ENCODE measurements at regions not wholly inside any gene's neighbourhood (a gene's known extent, or its start where the extent isn't known, plus 50 kb on each side); places are given as distances from the start of the nearest gene placed in this dataset.

DNA sequence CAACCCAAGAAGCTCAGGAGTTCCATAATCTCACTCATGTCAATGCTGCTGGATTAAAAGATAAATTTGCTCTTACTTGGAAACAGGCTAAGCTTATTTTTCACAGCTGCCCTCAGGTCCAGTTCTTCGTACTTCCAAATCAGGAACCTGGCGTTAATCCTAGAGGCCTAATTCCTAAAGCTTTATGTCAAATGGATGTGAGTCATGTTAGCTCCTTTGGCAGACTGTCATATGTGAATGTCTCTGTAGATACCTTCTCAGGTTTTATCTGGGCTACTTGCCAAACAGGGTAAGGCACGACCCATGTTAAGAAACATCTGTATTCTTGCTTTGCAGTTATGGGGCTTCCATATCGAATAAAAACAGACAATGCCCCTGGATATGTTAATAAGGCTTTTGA is 504.6 kb downstream of the ALG10 start:
- DNase-seq, result no peak

DNA sequence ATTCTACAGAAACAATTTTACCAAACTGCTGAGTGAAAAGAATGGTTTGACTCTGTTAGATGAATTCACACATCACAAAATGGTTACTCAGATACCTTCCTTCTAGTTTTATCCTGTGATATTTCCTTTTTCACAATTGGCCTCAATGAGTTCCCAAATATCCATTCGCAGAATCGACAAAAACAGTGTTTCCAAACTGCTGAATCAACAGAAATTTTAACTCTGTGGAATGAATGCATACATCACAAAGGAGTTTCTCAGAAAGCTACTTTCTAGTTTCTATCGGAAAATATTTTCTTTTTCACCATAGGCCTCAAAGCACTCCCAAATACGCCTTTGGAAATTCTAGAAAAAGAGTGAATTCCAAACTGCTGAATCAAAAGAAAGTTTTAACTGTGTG is 525.0 kb downstream of the ALG10 start:
- no peak for DNase-seq

DNA sequence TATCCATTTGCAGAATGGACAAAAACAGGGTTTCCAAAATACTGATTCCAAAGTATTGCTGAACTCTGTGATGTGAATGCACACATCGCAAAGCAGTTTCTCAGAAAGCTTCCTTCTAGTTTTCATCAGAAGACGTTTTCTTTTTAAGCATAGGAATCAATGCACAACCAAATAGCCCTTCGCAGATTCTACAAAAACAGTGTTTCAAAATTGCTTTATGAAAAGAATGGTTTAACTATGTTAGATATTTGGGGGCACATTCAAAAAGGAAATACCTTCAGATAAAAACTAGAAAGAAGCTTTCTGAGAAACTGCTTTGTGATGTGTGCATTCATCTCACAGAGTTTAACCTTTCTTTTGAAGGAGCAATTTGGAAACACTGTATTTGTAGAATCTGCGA is 569.7 kb downstream of the ALG10 start:
- no peak for DNase-seq

DNA sequence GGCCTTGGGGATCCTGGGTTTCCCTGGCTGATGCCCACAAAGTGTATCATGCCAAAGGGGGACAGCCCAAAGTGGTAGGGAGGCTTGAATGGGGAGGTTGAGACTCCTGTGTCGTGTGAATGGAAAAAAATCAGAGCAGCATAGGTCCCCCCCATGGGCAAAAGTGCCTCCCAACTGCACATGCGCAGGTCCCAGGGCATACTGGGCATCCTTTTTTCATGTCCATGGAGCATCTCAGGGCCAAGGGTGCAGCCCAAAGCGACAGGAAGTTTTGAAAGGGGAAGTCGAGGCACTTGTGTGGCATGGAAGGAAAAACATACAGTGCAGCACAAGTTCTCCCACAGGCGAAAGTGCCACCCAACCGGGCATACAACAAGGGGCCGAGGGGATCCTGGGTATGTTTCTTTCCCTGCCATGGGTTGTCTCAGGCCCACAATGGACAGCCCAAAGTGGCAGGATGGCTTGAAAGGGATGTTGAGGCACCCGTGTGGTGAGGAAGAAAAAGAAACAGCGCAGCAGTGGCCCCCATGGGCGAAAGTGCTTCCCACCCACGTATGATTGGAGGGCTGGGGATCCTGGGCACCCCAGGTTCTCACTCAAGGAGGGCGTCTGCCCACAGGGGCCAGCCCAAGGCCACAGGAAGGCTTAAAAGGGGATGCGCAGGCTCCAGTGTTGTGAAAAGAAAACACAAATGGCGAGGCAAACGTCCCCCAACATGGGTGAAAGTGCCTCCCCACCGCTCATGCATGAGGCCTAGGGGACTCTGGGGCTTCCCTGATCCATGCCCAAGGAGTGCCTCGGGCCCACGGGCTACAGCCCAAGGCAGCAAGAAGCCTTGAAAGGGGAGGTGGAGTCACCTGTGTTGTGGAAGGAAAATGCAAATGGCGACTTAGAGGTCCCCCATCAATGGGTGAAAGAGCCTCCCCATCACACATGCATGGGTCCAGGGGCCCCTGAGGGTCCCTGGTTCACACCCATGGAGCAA is 573.7 kb downstream of the ALG10 start:
- DNase-seq, result no peak

DNA sequence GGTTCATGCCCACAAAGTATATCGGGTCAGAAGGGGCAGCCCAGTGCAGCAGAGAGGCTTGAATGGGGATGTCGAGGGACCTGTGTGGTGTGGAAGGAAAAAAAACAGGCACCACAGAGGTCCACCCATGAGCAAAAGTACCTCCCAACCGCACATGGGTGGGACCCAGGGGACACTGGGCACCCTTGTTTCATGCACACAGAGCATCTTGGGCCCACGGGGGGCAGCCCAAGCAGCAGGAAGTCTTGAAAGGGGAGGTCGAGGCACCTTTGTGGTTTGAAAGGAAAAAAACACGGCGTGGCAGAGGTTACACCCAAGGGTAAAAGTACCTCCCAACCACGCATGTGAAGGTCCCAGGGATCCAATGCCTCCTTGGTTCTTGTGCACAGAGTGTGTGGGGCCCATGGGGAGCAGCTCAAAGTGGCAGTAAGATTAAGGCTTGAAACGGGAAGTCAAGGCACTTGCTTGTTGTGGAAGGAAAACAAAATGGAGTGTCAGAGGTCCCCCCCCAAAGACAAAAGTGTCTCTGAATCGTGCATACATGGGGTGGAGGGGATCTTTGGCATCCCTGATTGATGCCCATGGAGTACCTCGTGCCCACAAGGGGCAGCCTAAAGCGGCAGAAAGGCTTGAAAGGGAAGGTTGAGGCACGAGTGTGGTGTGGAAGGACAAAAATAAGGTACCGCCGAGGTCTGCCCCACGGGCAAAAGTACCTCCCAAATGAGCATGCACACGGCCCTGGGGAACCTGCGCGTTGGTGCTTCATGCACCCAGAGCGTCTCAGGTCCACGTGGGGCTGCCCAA is 575.5 kb downstream of the ALG10 start:
- no peak for DNase-seq

DNA sequence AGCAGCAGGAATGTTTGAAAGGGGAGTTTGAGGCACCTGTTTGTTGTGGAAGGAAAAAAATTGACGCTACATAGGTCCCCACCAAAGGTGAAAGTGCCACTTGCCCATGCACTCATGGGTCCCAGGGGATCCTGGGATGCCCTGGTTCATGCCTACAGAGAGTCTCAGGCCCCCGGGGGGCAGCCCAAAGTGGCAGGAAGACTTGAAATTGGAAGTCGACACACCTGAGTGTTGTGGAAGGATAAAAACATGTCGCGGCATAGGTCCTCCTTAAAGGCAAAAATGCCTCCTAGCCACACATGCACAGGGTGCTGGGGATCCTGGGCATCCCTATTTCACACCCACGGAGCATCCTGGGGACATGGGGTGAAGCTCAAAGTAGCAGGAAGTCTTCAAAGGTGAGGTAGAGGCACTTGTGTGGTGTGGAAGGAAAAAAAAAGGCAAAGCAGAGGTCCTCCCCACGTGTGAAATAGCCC is 576.1 kb downstream of the ALG10 start:
- no peak for DNase-seq

DNA sequence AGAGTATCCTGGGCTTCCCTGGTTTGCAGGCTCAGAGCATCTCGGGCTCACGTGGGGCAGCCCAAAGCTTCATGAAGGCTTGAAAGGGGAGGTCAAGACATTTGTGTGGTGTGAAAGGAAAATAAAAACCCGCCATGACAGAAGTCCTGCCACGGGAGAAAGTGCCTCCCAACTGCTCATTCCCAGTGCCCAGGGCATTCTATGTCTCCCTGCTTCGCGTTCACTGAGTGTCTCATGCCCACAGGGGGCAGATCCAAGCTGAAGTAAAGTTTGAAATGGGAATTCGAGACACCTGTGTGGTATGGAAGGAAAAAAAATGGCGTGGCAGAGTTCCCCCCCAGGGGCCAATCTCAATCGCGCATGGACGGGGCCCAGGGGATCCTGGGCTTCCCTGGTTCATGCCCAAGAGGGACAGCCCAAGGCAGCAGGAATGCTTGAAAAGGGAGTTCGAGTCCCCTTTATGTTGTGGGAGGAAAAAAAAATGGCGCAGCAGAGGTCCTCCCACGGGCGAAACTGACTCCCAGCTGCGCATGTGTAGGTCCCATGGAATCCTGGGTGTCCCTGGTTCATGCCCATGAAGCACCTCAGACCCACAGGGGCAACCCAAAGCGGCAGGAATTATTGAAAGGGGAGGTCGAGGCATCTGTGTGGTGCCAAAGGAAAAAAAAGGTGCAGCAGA is 576.7 kb downstream of the ALG10 start:
- no peak for DNase-seq

DNA sequence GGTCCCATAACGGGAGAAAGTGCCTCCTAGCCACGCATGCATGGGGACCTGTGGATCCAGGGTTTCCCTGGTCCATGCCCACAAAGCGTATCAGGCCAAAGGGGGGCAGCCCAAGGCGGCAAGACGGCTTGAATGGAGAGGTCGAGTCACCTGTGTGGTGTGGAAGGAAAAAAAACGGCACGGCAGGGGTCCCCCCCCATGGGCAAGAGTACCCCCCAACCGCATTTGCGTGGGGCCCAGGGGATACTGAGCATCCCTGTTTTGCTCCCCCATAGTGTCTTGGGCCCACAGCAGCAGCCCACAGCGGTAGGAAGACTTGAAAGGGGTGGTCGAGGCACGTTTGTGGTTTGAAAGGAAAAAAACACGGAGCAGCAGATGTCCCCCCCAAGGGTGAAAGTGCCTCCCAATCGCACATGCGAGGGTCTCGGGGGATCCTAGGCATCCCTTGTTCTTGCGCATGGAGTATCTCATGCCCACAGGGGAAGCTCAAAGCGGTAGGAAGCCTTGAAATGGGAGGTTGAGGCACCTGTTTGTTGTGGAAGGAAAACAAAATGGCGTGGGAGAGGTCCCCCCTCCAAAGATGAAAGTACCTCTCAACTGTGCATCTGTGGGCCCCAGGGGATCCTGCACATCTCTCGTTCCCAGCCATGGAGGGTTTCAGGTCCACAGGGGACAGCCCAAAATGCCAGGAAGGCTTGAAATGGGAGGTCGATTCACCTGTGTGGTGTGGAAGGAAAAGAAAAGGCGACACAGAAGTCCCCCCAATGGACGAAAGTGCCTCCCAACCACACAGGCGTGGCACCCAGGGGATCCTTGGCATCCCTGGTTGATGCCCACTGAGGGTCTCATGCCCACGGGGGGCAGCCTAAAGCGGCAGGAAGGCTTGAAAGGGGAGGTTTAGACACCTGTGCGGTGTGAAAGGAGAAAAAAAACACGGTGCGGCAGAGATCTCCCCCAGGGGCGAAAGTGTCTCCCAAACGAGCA is 577.5 kb downstream of the ALG10 start:
- no peak for DNase-seq

DNA sequence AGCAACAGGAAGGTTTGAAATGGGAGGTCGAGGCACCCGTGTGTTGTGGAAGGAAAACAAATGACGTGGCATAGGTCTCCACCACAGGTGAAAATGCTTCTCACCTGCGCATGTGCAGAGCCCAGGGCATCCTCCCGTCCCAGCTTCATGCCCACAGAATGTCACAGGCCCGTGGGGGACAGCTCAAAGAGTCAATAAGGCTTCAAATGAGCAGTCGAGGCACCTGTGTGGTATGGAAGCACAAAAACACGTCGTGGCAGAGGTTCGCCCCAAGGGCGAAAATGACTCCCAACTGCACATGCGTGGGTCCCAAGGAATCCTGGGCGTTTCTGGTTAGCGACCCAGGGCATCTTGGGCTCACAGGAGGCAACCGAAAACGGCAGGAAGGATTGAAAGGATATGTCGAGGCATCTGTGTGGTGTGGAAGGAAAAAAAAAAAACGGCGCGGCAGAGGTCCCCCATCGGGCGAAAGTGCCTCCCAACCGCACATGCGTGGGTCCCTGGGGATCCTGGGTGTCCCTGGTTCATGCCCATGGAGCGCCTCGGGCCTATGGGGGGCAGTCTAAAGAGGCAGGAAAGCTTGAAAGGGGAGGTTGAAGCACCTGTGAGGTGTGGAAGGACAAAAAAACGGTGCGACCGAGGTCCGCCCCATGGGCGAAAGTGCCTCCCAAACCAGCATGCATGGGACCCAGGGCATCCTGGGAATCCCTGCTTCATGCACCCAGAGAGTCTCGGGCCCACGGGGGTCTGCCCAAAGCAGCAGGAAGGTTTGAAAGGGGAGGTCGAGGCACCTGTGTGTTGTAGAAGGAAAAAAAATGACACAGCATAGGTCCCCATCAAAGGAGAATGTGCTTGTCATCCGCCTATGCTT is 578.5 kb downstream of the ALG10 start:
- DNase-seq, result no peak

DNA sequence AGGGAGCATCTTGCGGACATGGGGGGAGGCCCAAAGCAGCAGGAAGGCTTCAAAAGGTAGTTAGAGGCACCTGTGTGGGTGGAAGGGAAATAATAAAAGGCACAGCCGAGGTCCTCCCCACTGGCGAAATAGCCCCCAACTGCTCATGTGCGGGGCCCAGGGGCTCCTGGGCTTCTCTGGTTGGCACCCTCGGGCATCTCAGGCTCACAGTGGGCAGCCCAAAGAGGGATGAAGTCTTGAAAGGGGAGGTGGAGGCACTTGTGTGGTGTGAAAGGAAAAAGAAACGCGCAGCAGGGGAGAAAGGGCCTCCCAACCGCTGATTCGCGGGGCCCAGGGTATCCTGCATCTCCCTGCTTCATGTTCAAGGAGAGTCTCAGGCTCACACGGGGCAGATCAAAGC is 579.4 kb downstream of the ALG10 start:
- no peak for DNase-seq

DNA sequence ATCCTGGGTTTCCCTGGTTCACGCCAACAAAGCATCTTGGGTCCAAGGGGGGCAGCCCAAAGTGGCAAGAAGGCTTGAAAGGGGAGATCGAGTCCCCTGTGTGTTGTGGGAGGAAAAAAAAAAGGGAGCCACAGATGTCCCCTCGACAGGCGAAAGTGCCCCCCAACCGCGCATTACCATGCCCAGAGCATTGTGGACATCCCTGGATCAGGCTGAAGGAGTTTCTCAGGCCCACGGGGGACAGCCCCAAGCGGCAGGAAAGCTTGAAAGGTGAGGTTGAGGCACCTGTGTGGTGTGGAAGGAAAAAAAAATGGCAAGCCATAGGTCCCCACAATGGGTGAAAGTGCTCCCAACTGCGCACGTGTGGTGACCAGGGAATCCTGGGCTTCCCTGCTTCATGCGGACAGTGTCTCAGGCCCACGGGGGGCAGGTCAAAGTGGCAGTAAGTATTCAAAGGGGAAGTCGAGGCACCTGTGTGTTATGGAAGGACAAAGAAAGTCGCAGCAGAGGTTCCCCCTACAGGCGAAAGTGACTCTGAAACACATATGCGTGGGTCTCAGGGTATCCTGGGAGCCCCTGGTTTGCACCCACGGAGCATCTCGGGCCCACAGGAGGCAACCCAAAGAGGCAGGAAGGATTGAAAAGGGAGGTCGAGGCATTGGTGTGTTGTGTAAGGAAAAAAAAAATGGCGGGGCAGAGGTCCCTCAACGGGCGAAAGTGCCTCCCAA is 580.1 kb downstream of the ALG10 start:
- no peak for DNase-seq

DNA sequence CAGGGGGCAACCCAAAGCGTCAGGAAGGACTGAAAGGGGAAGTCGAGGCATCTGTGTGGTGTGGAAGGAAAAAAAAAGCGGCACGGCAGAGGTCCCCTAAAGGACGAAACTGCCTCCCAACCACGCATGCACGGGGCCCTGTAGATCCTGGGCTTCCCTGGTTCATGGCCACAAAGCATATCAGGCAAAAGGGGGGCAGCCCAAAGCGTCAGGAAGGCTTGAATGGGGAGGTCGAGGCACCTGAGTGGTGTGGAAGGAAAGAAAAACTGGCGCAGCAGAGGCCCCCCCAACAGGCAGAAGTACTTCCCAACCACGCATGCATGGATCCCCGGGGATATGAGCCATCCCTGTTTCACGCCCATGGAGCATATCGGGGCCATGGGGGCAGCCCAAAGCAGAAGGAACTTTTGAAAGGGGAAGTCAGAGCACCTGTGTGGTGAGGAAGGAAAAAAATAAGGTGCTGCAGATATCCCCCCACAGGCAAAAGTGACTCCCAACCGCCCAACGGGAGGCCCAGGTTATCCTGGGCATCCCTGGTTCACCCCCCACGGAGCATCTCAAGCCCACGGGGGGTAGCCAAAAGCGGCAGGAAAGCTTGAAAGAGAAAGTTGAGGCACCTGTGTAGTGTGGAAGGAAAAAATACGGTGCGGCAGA is 581.2 kb downstream of the ALG10 start:
- DNase-seq, result no peak

DNA sequence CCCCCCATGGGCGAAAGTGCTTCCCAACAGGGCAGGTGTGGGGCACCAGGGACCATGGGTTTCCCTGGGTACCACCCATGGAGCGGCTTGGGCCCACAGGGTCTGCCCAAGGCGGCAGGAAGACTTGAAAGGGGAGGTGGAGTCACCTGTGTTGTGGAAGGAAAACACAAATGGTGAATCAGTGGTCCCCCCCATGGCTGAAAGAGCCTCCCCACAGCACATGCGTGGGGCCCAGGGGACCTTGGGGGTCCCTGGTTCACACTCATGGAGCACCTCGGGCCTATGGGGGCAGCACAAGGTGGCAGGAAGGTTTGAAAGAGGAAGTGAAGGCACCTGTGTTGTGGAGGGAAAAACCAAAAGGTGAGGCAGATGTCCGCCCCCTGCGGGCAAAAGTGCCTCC is 581.9 kb downstream of the ALG10 start:
- DNase-seq, result no peak

DNA sequence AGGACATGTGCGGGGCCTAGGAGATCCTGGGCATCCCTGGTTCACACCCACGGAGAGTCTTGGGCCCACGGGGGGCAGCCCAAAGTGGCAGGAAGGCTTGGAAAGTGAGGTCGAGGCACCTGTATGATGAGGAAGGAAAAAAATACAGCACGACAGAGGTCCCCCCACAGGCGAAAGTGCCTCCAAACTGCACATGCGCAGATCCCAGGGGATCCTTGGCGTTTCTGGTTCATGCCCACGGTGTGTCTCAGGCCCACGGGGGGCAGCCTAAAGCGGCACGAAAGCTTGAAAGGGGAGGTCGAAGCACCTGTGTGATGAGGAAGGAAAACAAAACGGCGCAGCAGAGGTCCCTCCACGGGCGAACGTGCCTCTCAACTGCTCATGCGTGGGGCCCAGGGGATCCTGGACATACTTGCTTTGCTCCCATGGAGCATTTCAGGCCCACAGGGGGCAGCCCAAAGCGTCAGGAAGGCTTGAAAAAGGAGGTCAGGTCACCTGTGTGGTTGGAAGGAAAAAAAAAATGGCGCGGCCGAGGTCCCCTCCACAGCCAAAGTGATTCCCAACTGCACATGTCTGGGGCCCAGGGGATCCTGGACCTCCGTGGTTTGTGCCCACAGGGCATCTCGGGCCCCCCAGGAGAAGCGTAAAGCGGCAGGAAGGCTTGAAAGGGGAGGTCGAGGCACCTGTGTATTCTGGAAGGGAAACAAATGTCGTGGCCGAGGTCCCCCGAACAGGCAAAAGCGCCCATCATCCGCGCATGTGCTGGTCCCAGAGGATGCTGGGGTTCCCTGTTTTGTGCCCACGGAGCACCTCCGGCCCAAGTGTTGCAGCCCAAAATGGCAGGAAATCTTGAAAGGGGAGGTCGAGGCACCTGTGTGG is 582.6 kb downstream of the ALG10 start:
- no peak for DNase-seq

DNA sequence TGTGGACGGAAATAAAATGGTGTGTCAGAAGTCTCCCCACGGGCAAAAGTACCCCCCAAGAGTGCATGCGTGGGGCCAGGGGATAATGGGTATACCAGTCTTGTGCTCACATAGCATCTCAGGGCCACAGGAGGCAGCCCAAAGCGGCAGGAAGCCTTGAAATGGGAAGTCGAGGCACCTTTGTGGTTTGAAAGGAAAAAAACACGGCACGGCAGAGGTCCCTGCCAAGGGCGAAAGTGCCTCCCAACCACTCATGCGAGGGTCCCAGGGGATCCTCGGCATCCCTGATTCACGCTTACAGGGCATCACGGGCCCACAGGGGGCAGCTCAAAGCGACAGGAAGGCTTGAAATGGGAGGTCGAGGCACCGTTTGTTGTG is 583.2 kb downstream of the ALG10 start:
- no peak for DNase-seq

DNA sequence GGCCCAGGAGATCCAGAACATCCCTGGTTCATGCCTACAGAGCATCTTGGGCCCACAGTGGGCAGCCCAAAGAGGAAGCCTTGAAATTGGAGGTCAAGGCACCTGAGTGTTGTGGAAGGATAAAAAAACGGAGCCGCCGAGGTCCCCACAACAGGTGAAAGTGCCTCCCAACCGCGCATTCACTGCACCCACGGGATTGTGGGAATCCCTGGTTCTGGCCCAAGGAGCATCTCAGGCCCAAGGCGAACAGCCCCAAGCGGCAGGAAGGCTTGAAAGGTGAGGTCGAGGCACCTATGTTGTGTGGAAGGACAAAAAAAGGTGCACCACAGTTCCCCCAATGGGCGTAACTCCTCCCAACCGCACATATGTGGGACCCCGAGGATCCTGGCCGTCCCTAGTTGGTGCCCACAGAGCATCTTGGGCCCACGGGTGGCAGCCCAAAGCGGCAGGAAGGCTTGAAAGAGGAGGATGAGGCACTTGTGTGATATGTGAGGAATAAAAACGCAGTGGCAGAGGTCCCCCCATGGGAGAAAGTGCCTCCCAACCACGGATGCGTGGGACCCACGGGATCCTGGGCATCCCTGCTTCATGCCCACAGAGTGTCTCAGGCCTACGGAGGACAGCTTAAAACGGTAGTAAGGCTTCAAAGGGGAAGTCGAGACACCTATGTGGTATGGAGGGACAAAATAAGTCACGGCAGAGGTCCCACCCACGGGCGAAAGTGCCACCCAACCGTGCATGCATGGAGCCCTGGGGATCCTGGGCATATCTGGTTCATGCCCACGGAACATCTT is 583.9 kb downstream of the ALG10 start:
- DNase-seq, result no peak

DNA sequence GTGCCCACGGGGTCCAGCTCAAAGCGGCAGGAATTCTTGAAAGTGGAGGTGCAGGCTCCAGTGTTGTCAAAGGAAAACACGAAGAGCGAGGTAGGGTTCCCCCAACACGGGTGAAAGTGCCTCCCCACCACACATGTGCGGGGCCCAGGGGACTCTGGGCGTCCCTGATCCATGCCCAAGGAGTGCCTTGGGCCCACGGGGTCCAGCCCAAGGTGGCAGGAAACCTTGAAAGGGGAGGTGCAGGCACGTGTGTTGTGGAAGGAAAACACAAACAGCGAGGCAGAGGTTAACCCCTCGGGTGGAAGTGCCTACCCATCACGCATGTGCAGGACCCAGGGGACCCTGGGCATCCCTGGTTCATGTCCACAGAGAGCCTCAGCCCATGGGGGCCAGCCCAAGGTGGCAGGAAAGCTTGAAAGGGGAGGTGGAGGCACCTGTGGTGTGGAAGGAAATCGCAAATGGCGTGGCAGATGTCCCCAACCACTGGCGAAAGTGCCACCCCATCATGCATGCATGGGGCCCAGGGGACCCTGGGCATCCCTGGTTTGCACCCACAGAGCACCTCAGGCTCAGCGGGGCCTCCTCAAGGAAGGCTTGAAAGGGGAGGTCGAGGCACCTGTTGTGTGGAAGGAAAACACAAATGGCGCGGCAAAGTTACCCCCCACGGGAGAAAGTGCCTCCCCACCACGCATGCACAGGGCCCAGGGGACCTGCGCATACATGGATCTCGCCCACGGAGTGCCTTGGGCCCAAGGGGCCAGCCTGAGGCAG is 584.6 kb downstream of the ALG10 start:
- no peak for DNase-seq
